ENCODE measurements at regions not wholly inside any gene's neighbourhood (a gene's known extent, or its start where the extent isn't known, plus 50 kb on each side); places are given as distances from the start of the nearest gene placed in this dataset.

- Histone ChIP-seq H3K4me2 (replicated peaks; ENCODE audit: extremely low read depth, low read length, poor library complexity, severe bottlenecking) (no peak overlapping the region), H3K27me3 (ENCODE audit: control insufficient read depth in 2 of 2, insufficient read depth in 2 of 2, low read length in 2 of 2) (no peaks in the 10 kb centered on the region), H3K36me3 (replicated peaks in 1 of 2; ENCODE audit: control insufficient read depth in 1 of 2, insufficient read depth in 2 of 2, low read length in 2 of 2) (no peaks in the 10 kb centered on the region), H3K9me3 (replicated peaks in 1 of 2; ENCODE audit: control insufficient read depth in 1 of 2, insufficient read depth in 1 of 2, low read length in 2 of 2) (no peaks in the 10 kb centered on the region), H4K20me1 (ENCODE audit: insufficient read depth, low read length) (no peaks in the 10 kb centered on the region), H3K4me3 (replicated peaks in 1 of 3; ENCODE audit: low read depth in 2 of 3, low read length in 3 of 3) (no peak overlapping the region), H3K4me1 (ENCODE audit: control insufficient read depth in 1 of 2, insufficient read depth in 2 of 2, low read length in 2 of 2) (no peaks in the 10 kb centered on the region), H2AFZ (ENCODE audit: insufficient read depth, low read depth, low read length, poor library complexity, severe bottlenecking) (no peak overlapping the region), H3K27ac (ENCODE audit: low read depth in 1 of 2, low read length in 2 of 2) (no peak overlapping the region), H3K79me2 (ENCODE audit: insufficient read depth, low read length) (no peaks in the 10 kb centered on the region), H3K9ac (ENCODE audit: insufficient read depth, low read length, poor library complexity, severe bottlenecking) (no peak overlapping the region)
- TF ChIP-seq, protein P1, sequence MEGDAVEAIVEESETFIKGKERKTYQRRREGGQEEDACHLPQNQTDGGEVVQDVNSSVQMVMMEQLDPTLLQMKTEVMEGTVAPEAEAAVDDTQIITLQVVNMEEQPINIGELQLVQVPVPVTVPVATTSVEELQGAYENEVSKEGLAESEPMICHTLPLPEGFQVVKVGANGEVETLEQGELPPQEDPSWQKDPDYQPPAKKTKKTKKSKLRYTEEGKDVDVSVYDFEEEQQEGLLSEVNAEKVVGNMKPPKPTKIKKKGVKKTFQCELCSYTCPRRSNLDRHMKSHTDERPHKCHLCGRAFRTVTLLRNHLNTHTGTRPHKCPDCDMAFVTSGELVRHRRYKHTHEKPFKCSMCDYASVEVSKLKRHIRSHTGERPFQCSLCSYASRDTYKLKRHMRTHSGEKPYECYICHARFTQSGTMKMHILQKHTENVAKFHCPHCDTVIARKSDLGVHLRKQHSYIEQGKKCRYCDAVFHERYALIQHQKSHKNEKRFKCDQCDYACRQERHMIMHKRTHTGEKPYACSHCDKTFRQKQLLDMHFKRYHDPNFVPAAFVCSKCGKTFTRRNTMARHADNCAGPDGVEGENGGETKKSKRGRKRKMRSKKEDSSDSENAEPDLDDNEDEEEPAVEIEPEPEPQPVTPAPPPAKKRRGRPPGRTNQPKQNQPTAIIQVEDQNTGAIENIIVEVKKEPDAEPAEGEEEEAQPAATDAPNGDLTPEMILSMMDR (IDR thresholded peaks at IDR 0.05) = no peak
- WGBS (ENCODE audit: insufficient coverage) = no CpG with 5 or more reads among the region's 1 CpG
- H3K9me3 Mint-ChIP-seq = peaks cover 0 to 4% (median 0%) of the 10 kb centered on the region in 7 donors
- no peak overlapping the region for H3K27ac Mint-ChIP-seq
- intact Hi-C loops (cut with micrococcal nuclease) = no loop called here
- no peaks in the 10 kb centered on the region for H3K36me3 Mint-ChIP-seq
- H3K4me3 Mint-ChIP-seq = no peak overlapping the region
- H3K4me1 Mint-ChIP-seq = no peaks in the 10 kb centered on the region
- no peak for DNase-seq
- peaks cover 0 to 1% (median 0%) of the 10 kb centered on the region in 3 donors for H3K27me3 Mint-ChIP-seq (ENCODE audit: low read depth in 3 of 3)
Measured at GRCh38 chr1:58075188-58075578, 471.3 kb downstream of the OMA1 start.

GRCh38 chr1:58072450-58072849 lies 474.1 kb downstream of the OMA1 start:
- Mint-ChIP-seq H3K36me3 (no peaks in the 10 kb centered on the region), H3K27me3 (ENCODE audit: low read depth in 3 of 3) (peaks cover 0 to 1% (median 0%) of the 10 kb centered on the region in 3 donors), H3K4me1 (no peaks in the 10 kb centered on the region), H3K27ac (no peak overlapping the region), H3K4me3 (no peak overlapping the region), H3K9me3 (peaks cover 0 to 2% (median 0%) of the 10 kb centered on the region in 7 donors)
- Histone ChIP-seq H4K20me1 (ENCODE audit: insufficient read depth, low read length) (no peaks in the 10 kb centered on the region), H3K79me2 (ENCODE audit: insufficient read depth, low read length) (no peaks in the 10 kb centered on the region), H3K27ac (ENCODE audit: low read depth in 1 of 2, low read length in 2 of 2) (no peak overlapping the region), H3K36me3 (replicated peaks in 1 of 2; ENCODE audit: control insufficient read depth in 1 of 2, insufficient read depth in 2 of 2, low read length in 2 of 2) (no peaks in the 10 kb centered on the region), H3K4me1 (ENCODE audit: control insufficient read depth in 1 of 2, insufficient read depth in 2 of 2, low read length in 2 of 2) (no peaks in the 10 kb centered on the region), H3K27me3 (ENCODE audit: control insufficient read depth in 2 of 2, insufficient read depth in 2 of 2, low read length in 2 of 2) (no peaks in the 10 kb centered on the region), H3K4me2 (replicated peaks; ENCODE audit: extremely low read depth, low read length, poor library complexity, severe bottlenecking) (no peak overlapping the region), H2AFZ (ENCODE audit: insufficient read depth, low read depth, low read length, poor library complexity, severe bottlenecking) (no peak overlapping the region), H3K4me3 (replicated peaks in 1 of 3; ENCODE audit: low read depth in 2 of 3, low read length in 3 of 3) (no peak overlapping the region), H3K9ac (ENCODE audit: insufficient read depth, low read length, poor library complexity, severe bottlenecking) (no peak overlapping the region), H3K9me3 (replicated peaks in 1 of 2; ENCODE audit: control insufficient read depth in 1 of 2, insufficient read depth in 1 of 2, low read length in 2 of 2) (no peaks in the 10 kb centered on the region)
- TF ChIP-seq, protein P1 (IDR thresholded peaks at IDR 0.05) = no peak
- intact Hi-C loops (cut with micrococcal nuclease) = no loop called here
- 81% methylated on average over 3 of the region's 4 CpGs for WGBS (ENCODE audit: insufficient coverage)
- no peak for DNase-seq
